KMS-11 (cell line): ENCODE measurements at regions not wholly inside any gene's neighbourhood (a gene's known extent, or its start where the extent isn't known, plus 50 kb on each side); places are given as distances from the start of the nearest gene placed in this dataset.

Source experiments
- H2AFZ ChIP-seq: fragments of 200-600 bp; sonication (generic); 2 replicates; pipeline ENCODE4 v1.6.1; 2016; ENCODE audit warnings: antibody characterized with exemption, mixed run types, low read depth
- H3K27ac ChIP-seq: fragments of 200-600 bp; sonication (generic); 2 replicates; pipeline ENCODE4 v1.6.1; 2016; ENCODE audit warnings: mild to moderate bottlenecking, mixed run types
- H3K27me3 ChIP-seq: fragments of 200-600 bp; sonication (generic); 2 replicates; pipeline ENCODE4 v1.6.1; 2017; ENCODE audit warnings: mild to moderate bottlenecking, low read depth, mixed run types, moderate library complexity; ENCODE audit not compliant: insufficient read depth
- H3K36me3 ChIP-seq: fragments of 200-600 bp; sonication (generic); 2 replicates; pipeline ENCODE4 v1.6.1; 2017; ENCODE audit warnings: mild to moderate bottlenecking, mixed run types; ENCODE audit not compliant: insufficient read depth
- H3K4me1 ChIP-seq: fragments of 200-600 bp; sonication (generic); 2 replicates; pipeline ENCODE4 v1.6.1; 2016; ENCODE audit warnings: mild to moderate bottlenecking, low read depth, mixed run types; ENCODE audit not compliant: poor library complexity, severe bottlenecking
- H3K4me2 ChIP-seq: fragments of 200-600 bp; sonication (generic); 2 replicates; pipeline ENCODE4 v1.7.0; 2016; ENCODE audit warnings: mild to moderate bottlenecking, mixed run types
- H3K4me3 ChIP-seq: fragments of 200-600 bp; sonication (generic); IDR thresholded peaks from 2 replicates; pipeline ENCODE4 v1.6.1; 2017; ENCODE audit warnings: low read depth, low read length, mixed read lengths; ENCODE audit not compliant: insufficient read depth
- H3K79me2 ChIP-seq: fragments of 200-600 bp; sonication (generic); 2 replicates; pipeline ENCODE4 v1.6.1; 2016; ENCODE audit warnings: low read depth, mixed run types; ENCODE audit not compliant: insufficient read depth
- H3K9ac ChIP-seq: fragments of 200-600 bp; sonication (generic); 2 replicates; pipeline ENCODE4 v1.6.1; 2016; ENCODE audit warnings: mild to moderate bottlenecking, mixed run types
- H4K20me1 ChIP-seq: fragments of 200-600 bp; sonication (generic); 2 replicates; pipeline ENCODE4 v1.6.1; 2016; ENCODE audit warnings: mild to moderate bottlenecking, mixed run types; ENCODE audit not compliant: insufficient read depth
- CTCF ChIP-seq: fragments of 200-600 bp; sonication (generic); conservative IDR thresholded peaks from 2 replicates; pipeline ENCODE4 v1.6.1; 2017; ENCODE audit warnings: low read depth, mild to moderate bottlenecking, antibody characterized with exemption, low read length, moderate library complexity, mixed read lengths

GRCh38 chr5:6281818-6282217 is 96.5 kb downstream of the MED10 start:
- Histone ChIP-seq H4K20me1 (no peaks in the 10 kb centered on the region), H2AFZ (no peak overlapping the region), H3K27me3 (no peaks in the 10 kb centered on the region), H3K36me3 (no peaks in the 10 kb centered on the region), H3K4me3 (no peak overlapping the region), H3K9ac (no peak overlapping the region), H3K4me2 (no peak overlapping the region), H3K79me2 (no peaks in the 10 kb centered on the region), H3K4me1 (no peaks in the 10 kb centered on the region), H3K27ac (no peak overlapping the region)
- no peak for TF ChIP-seq CTCF

GRCh38 chr5:6280425-6281100 is 97.8 kb downstream of the MED10 start:
- no peak overlapping the region for H3K27ac ChIP-seq
- no peaks in the 10 kb centered on the region for H3K27me3 ChIP-seq
- no peak overlapping the region for H3K9ac ChIP-seq
- no peak overlapping the region for H2AFZ ChIP-seq
- no peaks in the 10 kb centered on the region for H3K79me2 ChIP-seq
- peaks cover 2% of the 10 kb centered on the region for H3K4me1 ChIP-seq
- H4K20me1 ChIP-seq = no peaks in the 10 kb centered on the region
- TF ChIP-seq CTCF = no peak
- no peaks in the 10 kb centered on the region for H3K36me3 ChIP-seq
- no peak overlapping the region for H3K4me2 ChIP-seq
- no peak overlapping the region for H3K4me3 ChIP-seq

GRCh38 chr5:6279607-6280006 is 98.7 kb downstream of the MED10 start:
- Histone ChIP-seq H4K20me1 (no peaks in the 10 kb centered on the region), H2AFZ (no peak overlapping the region), H3K4me2 (no peak overlapping the region), H3K4me3 (no peak overlapping the region), H3K79me2 (no peaks in the 10 kb centered on the region), H3K4me1 (peaks cover 11% of the 10 kb centered on the region), H3K36me3 (no peaks in the 10 kb centered on the region), H3K9ac (no peak overlapping the region), H3K27ac (no peak overlapping the region), H3K27me3 (no peaks in the 10 kb centered on the region)
- no peak for TF ChIP-seq CTCF

- Histone ChIP-seq H3K36me3 (no peaks in the 10 kb centered on the region), H3K4me3 (no peak overlapping the region), H2AFZ (no peak overlapping the region), H3K9ac (no peak overlapping the region), H3K79me2 (no peaks in the 10 kb centered on the region), H4K20me1 (no peaks in the 10 kb centered on the region), H3K27me3 (no peaks in the 10 kb centered on the region), H3K4me2 (0 out of 2 replicates have a peak overlapping the region, but pooled peaks have one; percentile 2), H3K4me1 (peaks cover 17% of the 10 kb centered on the region), H3K27ac (no peak overlapping the region)
- TF ChIP-seq CTCF = no peak
Observed at GRCh38 chr5:6274846-6275543, 103.4 kb downstream of the MED10 start.
